HTR-8/SVneo (cell line): ENCODE measurements at regions not wholly inside any gene's neighbourhood (a gene's known extent, or its start where the extent isn't known, plus 50 kb on each side); places are given as distances from the start of the nearest gene placed in this dataset.
A peak's percentile ranks its signal among the peaks of the same experiment; 100 is the strongest.

Experiments used
- DNase-seq: peaks from one replicate; pipeline ENCODE4 v3.0.0; 2011; ENCODE audit warnings: low spot score, mixed read lengths; ENCODE audit not compliant: insufficient read length
- FAIRE-seq: peaks from 2 replicates; lab custom pipeline; 2011; peaks lifted over from hg19 to GRCh38; lab: Jason Lieb, UNC

DNA sequence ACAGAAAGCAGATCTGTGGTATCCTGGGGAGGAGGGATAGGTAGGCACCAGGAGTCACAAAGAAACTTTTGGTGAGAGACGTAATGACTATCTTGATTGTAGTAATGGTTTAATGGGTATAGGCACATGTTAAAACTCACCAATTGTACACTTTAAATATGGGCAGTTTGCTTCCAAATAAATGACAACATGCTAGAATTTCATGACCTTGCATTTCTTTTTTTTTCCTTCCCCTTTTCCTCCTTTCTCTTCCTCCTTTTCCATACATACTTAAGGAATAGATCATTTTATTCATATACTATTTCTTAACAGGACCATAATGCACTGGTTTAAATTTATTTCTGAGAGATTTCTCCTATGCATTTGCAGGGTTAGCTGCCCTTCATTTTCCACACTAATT, 341.8 kb downstream of the TMEM182 start:
- FAIRE-seq (no peak), DNase-seq (no peak)

DNA sequence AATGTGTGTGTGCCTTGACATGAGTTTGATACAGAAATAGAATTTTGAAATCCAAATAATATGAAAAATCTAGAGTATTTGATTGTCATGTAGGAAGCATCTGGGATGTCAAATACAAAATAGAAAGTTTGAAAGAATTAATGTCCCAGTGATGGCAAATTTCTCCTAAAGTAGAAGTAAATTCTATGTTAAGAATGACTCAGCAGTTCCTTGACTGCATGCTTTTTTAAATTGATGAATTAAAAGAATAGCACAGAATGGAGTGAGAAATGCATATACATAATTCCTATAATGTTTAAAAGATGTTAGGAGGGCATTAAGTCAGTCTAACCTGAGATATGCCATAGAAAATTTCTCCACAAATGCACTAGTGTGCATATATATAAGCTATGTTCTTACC, 357.5 kb downstream of the TMEM182 start:
- no peak for FAIRE-seq
- DNase-seq = no peak

- no peak for DNase-seq
- FAIRE-seq = no peak
Observed at GRCh38 chr2:103121106-103121505, 359.3 kb downstream of the TMEM182 start.

DNA sequence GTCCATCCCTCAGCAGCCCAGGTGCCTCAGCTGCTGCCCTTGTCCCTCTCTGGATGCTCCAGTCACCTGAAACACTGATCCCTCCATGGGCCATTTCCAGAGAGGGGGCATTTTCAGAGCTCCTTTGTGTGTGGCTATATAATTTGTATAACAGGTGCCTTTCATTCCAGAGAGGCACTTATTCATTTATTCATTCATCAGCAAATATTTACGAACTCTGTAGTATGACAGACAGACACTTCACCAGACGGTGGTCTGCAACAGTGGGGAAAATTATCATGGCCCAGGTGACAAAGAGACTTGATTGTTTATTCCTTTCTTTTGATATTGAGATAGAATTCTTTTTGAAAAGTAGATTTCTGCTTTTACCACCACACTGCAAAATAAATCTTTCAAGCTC, 361.7 kb downstream of the TMEM182 start:
- FAIRE-seq = no peak
- DNase-seq = no peak

GRCh38 chr2:103130857-103131256, 369.0 kb downstream of the TMEM182 start:
- DNase-seq (no peak), FAIRE-seq (no peak)

DNA sequence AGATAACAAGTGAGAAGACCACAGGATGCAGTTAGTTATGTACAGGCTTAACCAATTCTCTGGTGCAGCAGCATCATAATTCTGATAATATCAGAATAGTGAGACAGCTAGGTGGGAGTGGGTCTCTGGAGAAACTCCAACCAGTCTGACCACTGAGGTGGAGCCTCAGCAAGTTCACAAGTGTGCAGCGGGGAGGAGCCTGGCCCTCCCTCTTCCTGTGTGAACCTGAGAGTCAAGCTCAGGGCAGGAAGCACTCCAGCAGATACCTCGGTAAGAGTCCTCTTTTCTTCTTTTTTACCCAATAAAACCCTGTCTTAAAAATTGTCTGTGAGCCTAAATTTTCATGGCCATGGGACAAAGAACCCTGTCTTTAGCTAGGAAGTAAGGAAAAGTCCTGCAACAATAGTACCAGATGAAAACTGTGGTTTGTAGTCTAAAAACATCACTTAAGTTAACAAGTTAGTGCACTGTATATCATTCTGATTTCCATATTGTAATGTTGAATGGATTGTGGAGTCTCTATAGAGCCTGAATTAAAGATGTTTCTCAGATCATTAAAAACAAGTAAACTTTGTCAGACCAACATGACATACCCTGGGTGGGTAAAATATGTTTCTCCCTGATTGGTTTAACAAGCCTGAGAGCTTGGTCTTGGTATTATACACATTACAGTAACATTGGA, 370.8 kb downstream of the TMEM182 start:
- no peak for FAIRE-seq
- no peak for DNase-seq

DNA sequence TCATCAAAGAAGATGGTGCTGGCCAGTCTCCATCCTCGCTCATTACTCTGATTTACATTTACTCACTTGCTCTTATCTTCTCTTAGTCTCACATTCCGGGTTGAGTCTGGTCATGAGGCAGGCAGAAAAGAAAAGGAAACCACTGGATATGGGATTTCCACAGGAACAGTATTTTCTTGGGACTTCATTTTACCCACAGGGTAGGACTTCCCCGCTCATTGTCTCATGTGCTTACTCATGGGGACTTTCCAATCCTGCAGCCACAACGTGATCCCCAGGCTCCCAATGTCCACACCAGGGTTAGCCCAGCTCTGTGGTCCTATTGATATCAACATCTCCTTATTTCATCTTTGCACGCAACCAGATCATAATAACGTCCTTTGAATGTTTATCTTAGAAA, 373.8 kb downstream of the TMEM182 start:
- DNase-seq (no peak), FAIRE-seq (no peak)

- FAIRE-seq = no peak
Observed at GRCh38 chr2:103138123-103138901, 376.5 kb downstream of the TMEM182 start.

DNA sequence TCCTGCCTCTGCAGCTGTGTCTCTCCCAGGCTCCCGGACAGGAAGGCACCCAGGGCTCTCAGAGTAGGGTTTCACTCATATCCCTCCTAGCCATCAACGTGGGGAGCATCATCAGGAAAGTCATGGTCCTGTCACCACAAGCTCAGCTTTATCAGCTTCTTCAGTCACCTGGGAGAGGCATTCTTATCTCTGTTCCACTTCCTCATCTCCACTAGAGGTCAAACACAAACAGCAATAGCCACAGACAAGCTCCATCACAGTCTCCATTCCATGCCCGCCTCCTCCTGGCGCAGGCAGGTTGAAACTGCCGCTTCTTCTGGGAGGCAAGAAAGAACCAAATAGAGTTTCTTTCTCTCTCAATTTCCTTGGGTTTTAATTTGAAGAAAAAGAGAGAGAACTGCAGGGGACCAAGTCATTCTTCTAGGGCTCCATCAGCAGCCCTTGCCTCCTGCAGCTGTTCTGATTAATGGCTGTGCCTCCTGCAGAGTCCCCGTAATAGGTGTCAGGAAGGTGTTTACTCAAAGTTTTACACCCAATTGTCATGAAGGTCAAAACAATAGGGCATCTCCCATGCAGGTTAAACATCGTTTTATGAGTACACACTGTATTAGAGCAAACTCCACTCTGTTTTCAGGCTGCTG, 377.9 kb downstream of the TMEM182 start:
- no peak for DNase-seq
- FAIRE-seq = no peak

More at GRCh38 chr2:103138123-103138901, 376.5 kb downstream of the TMEM182 start:
- DNase-seq = no peak

DNA sequence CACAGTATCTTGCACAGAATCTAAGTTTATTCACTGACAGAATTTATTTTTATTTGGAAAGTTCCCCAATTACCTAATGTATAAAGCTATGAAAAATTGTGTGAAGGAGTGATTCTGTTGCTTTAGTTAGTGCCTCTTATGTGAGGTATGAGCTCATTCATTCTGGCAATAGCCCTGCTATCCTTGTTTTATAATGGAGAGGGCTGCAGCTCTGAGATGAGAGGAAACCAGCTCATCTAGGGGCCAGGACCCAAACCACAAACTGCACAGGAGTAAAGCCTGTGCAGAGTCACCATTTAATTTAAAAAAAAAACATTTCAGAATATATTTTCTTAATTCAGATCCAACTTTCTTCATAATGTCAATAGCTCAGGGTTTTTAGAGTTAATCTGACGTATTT, 383.0 kb downstream of the TMEM182 start:
- FAIRE-seq (no peak), DNase-seq (no peak)

DNA sequence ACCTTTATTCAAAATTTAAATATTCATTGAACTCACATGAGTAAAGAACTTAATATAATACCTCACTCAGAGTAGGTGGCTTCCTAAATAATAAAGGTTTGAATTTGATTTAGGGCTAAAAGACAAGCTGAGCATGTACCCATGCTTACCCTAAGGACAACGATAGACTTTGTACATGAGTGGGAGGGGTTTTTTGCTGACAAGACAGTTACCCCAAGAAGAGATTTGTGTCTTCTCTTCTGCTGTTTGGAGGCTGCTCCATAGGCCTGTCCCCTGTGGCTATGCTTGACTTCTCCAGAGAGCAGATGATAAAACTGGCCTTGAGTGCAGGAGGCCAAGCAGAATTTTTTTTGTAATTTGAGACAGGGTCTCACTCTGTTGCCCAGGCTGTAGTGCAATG, 383.9 kb downstream of the TMEM182 start:
- FAIRE-seq (no peak), DNase-seq (no peak)

DNA sequence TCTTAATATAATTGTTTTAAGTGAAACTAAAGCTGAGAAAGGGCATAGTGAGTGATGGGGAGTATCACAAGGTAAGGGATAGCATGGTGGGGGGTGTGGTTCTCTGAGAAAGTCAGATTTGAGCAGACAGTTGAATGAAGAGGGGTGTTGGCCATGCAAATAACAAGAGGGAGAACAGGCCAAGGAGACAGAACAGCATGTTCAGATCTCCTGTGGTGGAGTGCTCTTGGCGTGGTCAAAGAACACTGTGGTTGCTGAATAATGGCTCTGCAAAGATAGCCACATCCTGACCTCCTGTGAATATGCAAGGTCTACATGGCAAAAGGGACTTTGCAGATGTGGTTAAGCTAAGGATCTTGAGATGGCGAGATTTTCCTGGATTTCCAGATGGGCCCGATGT, 389.2 kb downstream of the TMEM182 start:
- DNase-seq (no peak), FAIRE-seq (no peak)

GRCh38 chr2:103152556-103152955, 390.7 kb downstream of the TMEM182 start:
- FAIRE-seq = no peak
- DNase-seq = no peak

GRCh38 chr2:103153580-103154284, 391.9 kb downstream of the TMEM182 start:
- no peak for DNase-seq

GRCh38 chr2:103155308-103155707, 393.5 kb downstream of the TMEM182 start:
- DNase-seq = no peak
- no peak for FAIRE-seq

More at GRCh38 chr2:103153580-103154284, 391.9 kb downstream of the TMEM182 start:
- no peak for FAIRE-seq

DNA sequence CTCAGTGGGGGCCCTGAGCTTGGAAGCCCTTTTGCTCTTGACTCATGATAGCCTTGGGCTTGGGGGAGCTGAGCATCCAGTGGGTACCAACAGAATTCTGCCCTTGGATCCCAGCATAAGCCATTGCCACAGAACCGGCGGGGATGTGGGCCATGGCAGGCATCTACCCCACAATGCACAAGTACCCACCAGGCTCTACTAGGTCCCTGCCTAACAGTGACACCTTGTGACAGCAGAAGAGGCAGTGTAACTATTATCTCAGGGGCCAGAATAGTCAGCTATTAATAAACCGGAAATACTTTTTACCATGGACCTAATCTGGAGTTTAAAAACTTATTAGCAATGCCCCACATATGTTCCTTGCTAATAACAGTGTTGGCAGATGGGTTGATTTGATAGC, 397.2 kb downstream of the TMEM182 start:
- no peak for FAIRE-seq
- no peak for DNase-seq

DNA sequence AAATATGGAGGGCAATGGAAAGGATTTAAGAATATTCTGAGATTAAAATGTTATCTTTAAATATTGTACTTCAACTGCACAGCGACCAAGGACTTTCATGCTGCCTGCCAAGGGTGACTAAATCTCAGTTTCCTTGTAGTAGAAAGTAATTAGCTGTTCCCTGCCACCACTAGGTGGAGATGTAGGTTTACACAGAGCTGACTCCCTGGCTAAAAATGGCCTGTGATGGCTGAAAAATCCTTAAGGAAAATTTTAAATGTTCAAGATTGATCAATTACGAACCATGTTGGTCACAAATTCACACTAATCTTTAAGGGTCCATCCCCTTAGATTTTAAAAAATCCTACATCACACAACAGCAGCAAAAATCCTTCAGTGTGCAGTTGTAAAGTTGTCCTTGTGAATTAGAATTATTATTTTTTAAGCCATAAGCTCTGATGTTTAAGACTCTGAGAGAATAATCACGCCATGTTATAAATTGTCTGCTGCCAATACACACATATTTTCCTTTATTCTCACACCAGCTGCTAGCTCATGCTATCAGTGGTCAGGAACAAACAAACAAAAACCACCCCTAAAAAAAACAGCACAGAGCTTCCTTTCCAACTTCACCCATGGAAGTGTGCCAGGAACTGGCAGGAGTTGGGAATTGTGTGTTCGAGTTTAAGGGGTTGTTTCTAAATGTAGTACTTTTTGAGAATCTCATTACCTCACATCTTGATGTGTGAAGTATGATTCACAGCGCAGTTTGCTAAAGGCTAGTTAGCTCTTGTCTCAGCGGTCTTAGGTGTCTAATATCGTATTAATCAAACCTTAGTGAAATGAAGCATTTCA, 399.8 kb downstream of the TMEM182 start:
- DNase-seq (peak; percentile 25), FAIRE-seq (no peak)

- DNase-seq (no peak), FAIRE-seq (no peak)
Observed at GRCh38 chr2:103164748-103165147, 402.9 kb downstream of the TMEM182 start.

DNA sequence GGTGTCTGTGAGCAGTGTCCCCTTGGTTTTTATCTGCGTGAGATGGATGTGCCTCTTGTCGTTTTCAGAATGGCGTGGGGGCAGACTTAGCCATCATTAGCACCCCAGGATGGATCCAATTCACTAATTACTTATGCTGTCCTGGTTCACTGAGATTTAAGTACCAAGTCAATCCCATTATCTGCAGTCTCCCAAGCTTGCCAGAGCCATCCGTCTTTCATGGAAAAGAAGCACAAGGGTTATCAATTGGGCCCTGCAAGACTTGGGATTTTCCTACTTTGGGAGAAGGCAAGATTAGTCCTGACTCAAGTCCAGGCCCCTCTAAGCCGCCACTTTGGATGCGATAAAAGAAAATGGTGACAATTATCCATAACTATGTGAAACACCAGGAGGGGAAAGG, 404.0 kb downstream of the TMEM182 start:
- DNase-seq = no peak
- no peak for FAIRE-seq
